GM21529 (cell line): ENCODE measurements at regions not wholly inside any gene's neighbourhood (a gene's known extent, or its start where the extent isn't known, plus 50 kb on each side); places are given as distances from the start of the nearest gene placed in this dataset.
"Not testable (repeated sequence)": the region's sequence is repeated elsewhere in the genome, so short reads cannot be mapped to it uniquely, and the experiment has no call there.

ENCODE experiments used
- ATAC-seq: cut with Tn5 transposase; IDR thresholded peaks from one replicate; pipeline ENCODE4 v1.9.1; 2021; ENCODE audit not compliant: unreplicated experiment

GRCh38 chr10:131822692-131823245 lies 78.0 kb upstream of the PPP2R2D start:
- no peak for ATAC-seq

- not testable (repeated sequence) for ATAC-seq
These were observed 77.2 kb upstream of the PPP2R2D start for GRCh38 chr10:131823601-131824099.

DNA sequence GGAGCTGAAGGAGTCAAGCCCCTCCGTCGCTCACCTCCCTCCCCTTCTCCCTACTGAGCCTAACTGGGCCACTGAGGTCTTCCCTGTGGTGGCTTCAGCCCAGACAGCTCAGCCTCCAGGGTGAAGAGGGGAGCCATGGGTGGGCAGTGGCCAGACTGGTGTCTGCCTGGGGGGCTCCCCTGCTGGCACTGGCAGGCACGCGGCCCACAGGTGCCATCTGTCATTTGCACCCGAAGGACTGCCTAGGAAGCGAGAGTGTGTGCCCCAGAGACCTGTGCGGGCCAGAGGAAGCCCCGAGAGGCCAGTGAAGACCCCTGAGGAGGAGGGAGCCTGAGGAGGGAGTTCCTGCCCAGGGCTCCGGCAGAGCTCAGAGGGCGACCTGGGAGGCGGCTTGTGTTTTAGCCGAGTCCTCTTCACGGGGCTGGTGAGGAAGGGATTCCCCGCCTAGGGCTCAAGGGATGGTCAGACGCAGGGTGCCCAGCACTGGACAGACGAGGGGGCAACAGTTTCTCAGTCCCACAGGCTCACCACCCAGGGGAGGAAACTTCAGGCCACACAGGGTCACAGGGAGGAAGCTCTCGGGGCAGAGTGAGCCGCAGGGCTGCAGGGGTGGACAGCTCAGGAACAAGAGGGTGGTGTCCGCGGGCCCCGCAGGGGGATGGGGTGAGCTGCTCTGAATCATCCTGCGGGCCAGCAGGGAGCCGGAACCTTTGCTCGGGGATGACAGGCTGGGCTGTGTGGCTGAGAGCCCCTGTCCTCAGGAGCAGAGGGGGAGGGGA lies 76.2 kb upstream of the PPP2R2D start:
- no peak for ATAC-seq

- no peak for ATAC-seq
These were observed 75.5 kb upstream of the PPP2R2D start for GRCh38 chr10:131825150-131825848.

- ATAC-seq: no peak
These were observed 74.7 kb upstream of the PPP2R2D start for GRCh38 chr10:131825960-131826650.

DNA sequence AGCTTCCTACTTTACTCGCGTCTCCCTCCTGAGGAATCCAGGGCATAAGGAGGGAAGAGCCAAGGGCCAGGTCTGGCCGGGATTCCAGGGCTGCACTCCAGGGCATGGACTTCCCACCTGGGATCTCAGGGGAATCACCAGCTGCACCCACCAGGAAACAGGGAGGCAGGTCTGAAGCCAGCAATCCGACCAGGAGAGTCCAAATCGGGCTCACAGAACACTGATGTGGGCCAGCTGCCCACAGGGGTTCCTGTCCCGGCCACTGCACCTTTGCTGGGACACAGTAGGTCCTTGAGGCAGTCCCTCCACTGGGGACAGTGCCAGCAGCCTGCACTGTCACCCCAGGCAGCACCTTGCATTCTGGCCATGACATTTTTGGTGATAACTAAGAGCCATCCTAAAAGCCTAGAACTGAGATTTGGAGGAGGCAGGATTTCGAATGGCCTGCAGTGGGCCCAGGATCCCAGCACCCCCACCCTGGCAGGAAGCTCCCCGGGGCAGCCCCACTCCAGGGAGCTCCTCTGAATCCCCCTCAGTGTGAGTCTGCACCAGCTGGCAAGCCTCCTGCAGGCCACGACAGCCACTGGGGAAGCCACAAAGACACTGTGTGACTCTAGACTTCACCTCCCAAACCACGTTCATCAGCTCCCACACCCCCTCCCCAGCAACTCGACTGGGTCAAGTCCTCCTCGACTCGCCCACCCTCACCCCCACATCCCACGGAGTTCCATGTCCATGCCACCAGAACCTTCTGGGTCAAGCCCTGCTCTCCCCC lies 71.5 kb upstream of the PPP2R2D start:
- no peak for ATAC-seq

DNA sequence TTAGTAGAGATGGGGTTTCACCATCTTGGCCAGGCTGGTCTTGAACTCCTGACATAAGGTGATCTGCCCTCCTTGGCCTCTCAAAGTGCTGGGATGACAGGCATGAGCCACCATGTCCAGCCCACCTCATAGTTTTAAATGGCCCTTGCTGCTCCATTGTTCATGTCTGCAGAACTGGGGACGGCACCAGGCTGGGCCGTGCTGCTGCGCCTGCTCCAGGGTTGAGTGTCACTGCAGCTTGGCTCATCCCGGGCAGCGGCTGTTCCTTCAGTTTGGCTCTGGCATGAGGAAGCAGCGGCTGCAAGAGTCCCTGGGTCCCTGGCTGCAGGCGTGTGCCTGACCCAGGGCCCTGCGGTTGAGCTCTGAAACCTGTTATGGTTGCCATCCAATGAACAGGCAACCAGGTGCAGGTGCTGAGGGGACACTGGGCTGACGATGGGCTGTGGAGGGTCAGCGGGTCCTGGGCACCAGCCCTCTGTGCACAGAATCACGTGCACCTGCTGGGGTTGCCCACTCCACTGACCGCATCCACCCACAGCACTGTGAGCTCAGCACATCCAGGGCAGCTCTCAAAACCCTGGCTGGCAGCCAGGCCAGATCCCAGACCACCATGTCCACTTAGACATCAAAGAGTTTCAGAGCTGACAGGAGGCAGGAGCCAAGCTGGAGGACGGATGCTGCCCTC lies 70.2 kb upstream of the PPP2R2D start:
- no peak for ATAC-seq

DNA sequence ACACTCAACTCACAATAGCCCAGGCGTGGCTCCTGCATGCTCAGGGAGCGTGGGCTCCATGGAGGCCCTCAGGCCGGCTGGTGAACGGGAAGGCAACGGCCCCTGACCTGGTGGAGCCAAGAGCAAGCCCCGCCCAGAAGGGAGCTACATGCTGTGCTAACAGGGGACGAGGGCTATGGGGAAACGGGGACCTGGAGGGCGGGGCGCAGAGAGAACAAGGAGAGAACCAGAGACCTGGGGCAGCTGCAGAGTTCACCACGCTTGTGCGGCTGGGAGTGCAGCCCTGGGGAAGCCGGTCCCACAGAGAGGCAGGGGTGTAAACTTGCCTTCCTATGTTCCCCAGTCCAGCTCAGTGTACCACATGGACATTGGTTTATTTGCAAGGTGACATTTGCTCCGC lies 69.2 kb upstream of the PPP2R2D start:
- ATAC-seq: no peak

DNA sequence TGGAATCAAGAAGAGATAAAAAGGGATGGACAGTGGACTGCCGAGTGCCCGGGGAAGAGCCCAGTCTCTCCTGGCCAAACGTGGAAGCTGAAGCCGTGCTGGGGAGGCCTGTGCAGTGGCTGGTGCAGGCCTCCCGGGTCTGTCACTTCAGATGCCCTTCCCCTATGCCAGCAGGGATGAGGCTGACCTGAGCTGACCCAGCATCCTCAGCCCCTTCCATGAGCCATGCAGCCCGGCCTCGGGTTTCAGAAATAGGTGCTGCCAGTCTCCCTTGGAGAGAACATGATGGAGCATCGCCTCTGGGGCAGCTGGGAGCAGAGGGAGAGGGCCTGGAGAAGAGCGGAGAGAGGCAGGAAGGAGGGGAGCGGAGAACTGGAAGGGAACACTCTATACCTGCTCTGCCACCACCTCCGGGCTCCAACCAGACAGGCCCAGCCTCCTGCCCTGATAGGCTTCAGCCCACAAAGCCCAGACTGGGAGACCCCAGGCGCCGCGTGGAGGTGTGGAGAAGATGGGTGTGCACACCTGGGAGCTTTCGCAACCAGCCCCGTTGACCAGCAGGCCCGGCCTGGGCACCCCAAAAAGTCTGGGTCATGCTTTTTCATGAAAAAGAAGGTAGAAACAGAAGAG lies 68.6 kb upstream of the PPP2R2D start:
- no peak for ATAC-seq

- no peak for ATAC-seq
These were observed 67.8 kb upstream of the PPP2R2D start for GRCh38 chr10:131833013-131833412.

GRCh38 chr10:131833446-131834080 lies 67.2 kb upstream of the PPP2R2D start:
- ATAC-seq: no peak

DNA sequence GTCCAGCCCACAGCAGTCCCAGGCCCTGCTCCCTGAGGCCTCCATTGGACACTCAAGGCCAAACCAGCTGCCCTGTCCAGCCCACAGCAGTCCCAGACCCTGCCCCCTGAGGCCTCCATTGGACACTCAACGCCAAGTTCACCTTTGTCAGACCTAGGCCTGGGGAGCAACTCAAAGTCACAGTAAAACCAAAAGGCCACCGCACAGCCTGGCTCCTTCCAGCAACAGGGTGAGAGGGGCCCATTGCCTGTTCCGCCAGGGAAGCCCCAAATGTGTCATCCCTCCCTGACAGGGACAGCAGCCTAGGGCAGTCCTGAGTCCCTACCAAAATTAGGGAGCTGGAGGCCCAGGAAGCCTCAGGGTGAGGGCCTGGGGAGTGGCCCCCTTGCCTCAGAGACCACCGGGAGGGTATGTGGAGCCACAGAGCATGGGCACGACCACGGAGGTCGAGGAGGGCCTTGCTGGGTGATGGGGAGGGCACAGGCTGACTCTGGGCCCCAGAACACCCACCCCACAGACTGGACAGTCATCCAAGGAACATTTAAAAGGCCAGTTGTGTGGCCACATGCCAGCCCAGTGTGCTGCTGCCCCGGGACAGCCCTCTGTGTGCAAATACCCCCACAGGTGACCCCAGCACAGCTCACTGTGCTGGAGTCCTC lies 66.5 kb upstream of the PPP2R2D start:
- no peak for ATAC-seq

- no peak for ATAC-seq
These were observed 61.7 kb upstream of the PPP2R2D start for GRCh38 chr10:131838966-131839742.

- ATAC-seq: not testable (repeated sequence)
These were observed 60.7 kb upstream of the PPP2R2D start for GRCh38 chr10:131839880-131840787.

GRCh38 chr10:131840788-131841118 lies 60.1 kb upstream of the PPP2R2D start:
- ATAC-seq: no peak

DNA sequence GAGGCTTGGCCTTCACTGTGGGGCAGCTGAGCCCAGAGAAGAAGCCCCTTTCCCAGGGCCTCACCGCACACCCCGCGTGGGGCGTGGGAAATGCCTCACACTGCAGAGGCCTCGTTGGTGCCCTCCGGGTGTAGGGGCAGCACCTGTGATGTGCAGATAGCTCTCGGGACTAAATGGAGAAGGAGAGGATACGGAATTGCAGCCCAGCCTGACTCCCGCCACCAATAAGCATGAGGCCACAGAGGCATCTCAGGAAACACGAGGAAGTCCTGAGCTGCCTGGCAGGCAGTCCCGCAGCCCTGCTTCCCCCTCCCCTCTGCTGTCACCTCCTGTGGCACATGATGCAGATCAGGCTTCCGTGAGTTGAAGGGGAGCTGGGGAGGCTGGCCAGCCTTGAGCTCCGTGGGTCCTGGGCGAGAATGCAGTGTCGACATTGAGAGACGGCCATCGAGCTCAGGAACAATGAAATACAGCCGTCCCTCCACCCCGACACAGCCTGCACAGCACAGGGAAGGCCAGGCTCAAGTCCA lies 59.6 kb upstream of the PPP2R2D start:
- ATAC-seq: no peak

- ATAC-seq: no peak
These were observed 59.1 kb upstream of the PPP2R2D start for GRCh38 chr10:131841661-131842139.
